ENCODE measurements at regions not wholly inside any gene's neighbourhood (a gene's known extent, or its start where the extent isn't known, plus 50 kb on each side); places are given as distances from the start of the nearest gene placed in this dataset.
A peak's percentile ranks its signal among the peaks of the same experiment; 100 is the strongest.

DNA sequence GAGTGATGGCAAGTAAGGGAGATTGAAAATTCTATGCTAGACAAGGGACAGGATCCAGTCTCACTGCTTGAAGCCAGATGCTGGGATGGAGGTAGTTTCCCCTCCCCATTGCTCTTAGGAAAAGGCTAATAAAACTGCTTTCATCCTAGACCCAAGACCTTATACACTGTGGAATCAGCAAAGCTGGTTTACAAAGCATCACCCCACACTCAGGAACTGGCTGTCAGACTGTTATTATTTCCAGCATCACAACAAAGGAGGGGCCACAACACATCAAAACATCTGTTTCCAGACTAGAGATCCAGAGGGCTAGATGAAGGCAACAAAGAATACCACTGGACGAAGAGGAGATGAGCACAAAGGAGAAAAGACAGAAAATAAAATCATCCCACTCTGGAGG is 364.6 kb upstream of the PTGER4 start:
- Histone ChIP-seq H3K9ac (ENCODE audit: insufficient read depth in 1 of 2, low read length in 2 of 2) (no peak overlapping the region), H3K27ac (ENCODE audit: low read depth in 1 of 2, low read length in 1 of 2) (no peak overlapping the region), H3K27me3 (ENCODE audit: control insufficient read depth in 3 of 3, insufficient read depth in 3 of 3, low read length in 2 of 3) (no peaks in the 10 kb centered on the region), H3K4me3 (no peak overlapping the region), H3K9me3 (ENCODE audit: control insufficient read depth in 4 of 4, insufficient read depth in 3 of 4, low read length in 3 of 4) (peaks cover 0 to 2% (median 0%) of the 10 kb centered on the region in 4 donors), H3K4me1 (ENCODE audit: control insufficient read depth in 5 of 5, insufficient read depth in 5 of 5, low read length in 5 of 5) (peaks cover 0 to 6% (median 2%) of the 10 kb centered on the region in 5 donors), H3K36me3 (ENCODE audit: control insufficient read depth in 4 of 4, insufficient read depth in 4 of 4, low read length in 4 of 4) (no peaks in the 10 kb centered on the region)
- WGBS, 2 donors: 65 to 74% methylated on average over 1 of the region's 1 CpG
- TF ChIP-seq, protein P1, sequence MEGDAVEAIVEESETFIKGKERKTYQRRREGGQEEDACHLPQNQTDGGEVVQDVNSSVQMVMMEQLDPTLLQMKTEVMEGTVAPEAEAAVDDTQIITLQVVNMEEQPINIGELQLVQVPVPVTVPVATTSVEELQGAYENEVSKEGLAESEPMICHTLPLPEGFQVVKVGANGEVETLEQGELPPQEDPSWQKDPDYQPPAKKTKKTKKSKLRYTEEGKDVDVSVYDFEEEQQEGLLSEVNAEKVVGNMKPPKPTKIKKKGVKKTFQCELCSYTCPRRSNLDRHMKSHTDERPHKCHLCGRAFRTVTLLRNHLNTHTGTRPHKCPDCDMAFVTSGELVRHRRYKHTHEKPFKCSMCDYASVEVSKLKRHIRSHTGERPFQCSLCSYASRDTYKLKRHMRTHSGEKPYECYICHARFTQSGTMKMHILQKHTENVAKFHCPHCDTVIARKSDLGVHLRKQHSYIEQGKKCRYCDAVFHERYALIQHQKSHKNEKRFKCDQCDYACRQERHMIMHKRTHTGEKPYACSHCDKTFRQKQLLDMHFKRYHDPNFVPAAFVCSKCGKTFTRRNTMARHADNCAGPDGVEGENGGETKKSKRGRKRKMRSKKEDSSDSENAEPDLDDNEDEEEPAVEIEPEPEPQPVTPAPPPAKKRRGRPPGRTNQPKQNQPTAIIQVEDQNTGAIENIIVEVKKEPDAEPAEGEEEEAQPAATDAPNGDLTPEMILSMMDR (IDR thresholded peaks at IDR 0.05; ENCODE audit: control extremely low read depth, extremely low read depth): no peak
- DNase-seq (peak; percentile 67 to 88 (median 86)), ATAC-seq (ENCODE audit: insufficient read depth, low FRiP score) (no peak)

DNA sequence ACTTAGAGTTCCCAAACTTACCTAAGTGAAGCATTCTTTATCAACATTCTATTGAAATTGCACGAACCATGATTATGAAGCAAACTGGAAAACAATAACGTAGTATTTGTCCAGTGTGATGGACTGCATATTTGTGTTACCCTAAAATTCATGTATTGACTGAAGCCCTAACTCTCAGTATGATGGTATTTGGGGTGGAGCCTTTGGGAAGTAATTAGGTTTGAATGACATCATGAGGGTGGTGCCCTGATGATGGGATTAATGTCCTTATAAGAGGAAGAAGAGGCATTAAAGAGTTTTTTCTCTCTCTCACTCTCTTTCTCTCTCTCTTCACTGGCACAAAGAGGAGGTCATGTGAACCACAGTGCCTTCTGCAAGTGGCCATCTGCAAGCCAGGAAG is 365.4 kb upstream of the PTGER4 start:
- H3K27me3 ChIP-seq (ENCODE audit: control insufficient read depth in 3 of 3, insufficient read depth in 3 of 3, low read length in 2 of 3): no peaks in the 10 kb centered on the region
- ATAC-seq (ENCODE audit: insufficient read depth, low FRiP score): no peak
- TF ChIP-seq, protein P1 (IDR thresholded peaks at IDR 0.05; ENCODE audit: control extremely low read depth, extremely low read depth): no peak
- no peak for DNase-seq
- H3K9me3 ChIP-seq (ENCODE audit: control insufficient read depth in 4 of 4, insufficient read depth in 3 of 4, low read length in 3 of 4): peaks cover 0 to 2% (median 0%) of the 10 kb centered on the region in 4 donors
- H3K4me1 ChIP-seq (ENCODE audit: control insufficient read depth in 5 of 5, insufficient read depth in 5 of 5, low read length in 5 of 5): peaks cover 0 to 5% (median 2%) of the 10 kb centered on the region in 5 donors
- no peak overlapping the region for H3K27ac ChIP-seq (ENCODE audit: low read depth in 1 of 2, low read length in 1 of 2)
- no peak overlapping the region for H3K9ac ChIP-seq (ENCODE audit: insufficient read depth in 1 of 2, low read length in 2 of 2)
- no peaks in the 10 kb centered on the region for H3K36me3 ChIP-seq (ENCODE audit: control insufficient read depth in 4 of 4, insufficient read depth in 4 of 4, low read length in 4 of 4)
- no peak overlapping the region for H3K4me3 ChIP-seq
- 91 to 95% methylated on average over 2 of the region's 2 CpGs for WGBS, 2 donors

DNA sequence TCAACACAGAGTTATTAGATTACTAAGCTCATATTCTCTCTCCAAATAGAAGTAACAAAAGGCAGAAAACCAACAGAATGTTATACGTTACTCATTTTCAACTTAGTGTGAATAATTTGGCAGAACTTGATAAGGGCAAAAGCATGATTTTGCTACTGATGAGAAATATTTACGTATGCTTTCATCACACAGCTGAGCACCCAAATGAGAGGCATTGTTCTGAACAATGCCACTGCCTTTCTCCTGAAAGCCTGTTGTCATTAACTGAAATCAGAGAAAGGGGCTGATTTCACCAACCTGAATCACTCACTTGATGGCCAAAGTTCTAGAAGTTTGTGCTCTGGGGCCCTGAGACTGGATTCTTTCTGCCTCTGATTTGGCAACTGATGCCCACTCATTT is 367.5 kb upstream of the PTGER4 start:
- no peak overlapping the region for H3K4me3 ChIP-seq
- peaks cover 0 to 2% (median 0%) of the 10 kb centered on the region in 4 donors for H3K9me3 ChIP-seq (ENCODE audit: control insufficient read depth in 4 of 4, insufficient read depth in 3 of 4, low read length in 3 of 4)
- no peaks in the 10 kb centered on the region for H3K36me3 ChIP-seq (ENCODE audit: control insufficient read depth in 4 of 4, insufficient read depth in 4 of 4, low read length in 4 of 4)
- H3K27me3 ChIP-seq (ENCODE audit: control insufficient read depth in 3 of 3, insufficient read depth in 3 of 3, low read length in 2 of 3): no peaks in the 10 kb centered on the region
- DNase-seq (no peak), ATAC-seq (ENCODE audit: insufficient read depth, low FRiP score) (no peak)
- 68 to 71% methylated on average over 2 of the region's 2 CpGs for WGBS, 2 donors
- H3K4me1 ChIP-seq (ENCODE audit: control insufficient read depth in 5 of 5, insufficient read depth in 5 of 5, low read length in 5 of 5): peaks cover 0 to 5% (median 0%) of the 10 kb centered on the region in 5 donors
- TF ChIP-seq, protein P1 (IDR thresholded peaks at IDR 0.05; ENCODE audit: control extremely low read depth, extremely low read depth): no peak
- H3K9ac ChIP-seq (ENCODE audit: insufficient read depth in 1 of 2, low read length in 2 of 2): no peak overlapping the region
- no peak overlapping the region for H3K27ac ChIP-seq (ENCODE audit: low read depth in 1 of 2, low read length in 1 of 2)

DNA sequence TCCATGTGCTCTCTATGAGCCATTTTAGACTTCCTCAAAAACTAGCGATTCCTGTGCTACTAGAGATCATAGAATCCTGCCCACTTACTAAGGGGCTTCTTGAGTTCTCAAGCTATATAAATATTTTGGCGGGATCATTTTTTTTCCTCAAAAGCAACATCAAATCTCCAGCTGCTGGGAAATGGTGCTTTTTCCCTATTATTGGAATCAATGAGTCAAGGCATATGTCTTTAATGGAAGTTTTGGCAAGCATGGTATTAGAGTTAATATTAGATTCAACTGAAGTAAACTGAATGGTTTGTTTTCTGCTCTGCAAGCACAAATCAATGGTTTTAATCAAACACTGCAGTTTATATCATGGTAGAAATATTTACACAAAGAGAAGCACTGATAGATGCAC is 369.9 kb upstream of the PTGER4 start:
- H3K4me1 ChIP-seq (ENCODE audit: control insufficient read depth in 5 of 5, insufficient read depth in 5 of 5, low read length in 5 of 5): peaks cover 0 to under 1% (median 0%) of the 10 kb centered on the region in 5 donors
- no peak overlapping the region for H3K27ac ChIP-seq (ENCODE audit: low read depth in 1 of 2, low read length in 1 of 2)
- H3K27me3 ChIP-seq (ENCODE audit: control insufficient read depth in 3 of 3, insufficient read depth in 3 of 3, low read length in 2 of 3): no peaks in the 10 kb centered on the region
- H3K9ac ChIP-seq (ENCODE audit: insufficient read depth in 1 of 2, low read length in 2 of 2): no peak overlapping the region
- TF ChIP-seq, protein P1 (IDR thresholded peaks at IDR 0.05; ENCODE audit: control extremely low read depth, extremely low read depth): no peak
- 96% methylated on average over 2 of the region's 2 CpGs for WGBS, 2 donors
- H3K4me3 ChIP-seq: no peak overlapping the region
- H3K36me3 ChIP-seq (ENCODE audit: control insufficient read depth in 4 of 4, insufficient read depth in 4 of 4, low read length in 4 of 4): no peaks in the 10 kb centered on the region
- peaks cover 0 to 2% (median 0%) of the 10 kb centered on the region in 4 donors for H3K9me3 ChIP-seq (ENCODE audit: control insufficient read depth in 4 of 4, insufficient read depth in 3 of 4, low read length in 3 of 4)
- DNase-seq (no peak), ATAC-seq (ENCODE audit: insufficient read depth, low FRiP score) (no peak)
